ENCODE measurements at regions not wholly inside any gene's neighbourhood (a gene's known extent, or its start where the extent isn't known, plus 50 kb on each side); places are given as distances from the start of the nearest gene placed in this dataset.

DNA sequence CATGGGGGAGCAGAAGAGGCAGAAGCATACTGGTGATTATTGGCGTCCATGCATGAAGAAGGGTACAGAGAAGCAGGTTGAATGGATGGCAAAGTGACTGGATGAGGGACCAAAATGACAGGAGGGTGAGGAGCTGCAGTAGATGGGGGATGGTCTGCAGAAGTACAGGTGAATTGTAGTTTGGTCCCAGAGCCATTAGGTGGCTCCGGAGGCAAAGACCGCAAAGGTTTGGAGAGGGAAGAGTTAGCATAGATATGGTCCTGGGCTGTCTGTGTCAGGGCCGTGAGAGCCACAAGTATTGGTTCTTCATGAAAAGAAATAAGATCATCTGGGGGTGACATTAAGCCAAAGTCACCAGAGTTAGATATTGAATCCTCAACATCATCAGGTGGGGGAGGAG, 59.0 kb upstream of the ZNF726 start:
- intact Hi-C loops (cut with DNase I): no loop called here

DNA sequence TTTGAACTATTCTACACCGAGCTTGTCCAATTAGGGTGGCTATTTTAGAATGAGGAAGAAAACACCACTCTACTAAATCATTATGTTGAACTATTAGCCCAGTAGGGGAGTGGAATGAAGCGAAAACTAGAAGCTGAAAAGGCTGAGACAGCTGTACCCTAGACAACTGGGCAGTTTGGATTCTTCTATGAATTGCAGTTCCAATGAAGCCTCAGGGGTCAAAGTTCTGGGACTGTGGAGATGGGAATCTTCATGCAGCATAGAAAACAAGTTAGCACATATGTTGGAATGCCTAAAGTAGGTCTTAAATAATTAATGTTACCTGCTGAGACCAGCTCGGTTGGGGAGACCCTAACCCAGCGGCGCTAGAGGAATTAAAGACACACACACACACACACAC, 62.7 kb upstream of the ZNF726 start:
- intact Hi-C loops (cut with DNase I): no loop called here
- DNase-seq: no peak

More for the DNA sequence above, 59.0 kb upstream of the ZNF726 start:
- no peak for DNase-seq

DNA sequence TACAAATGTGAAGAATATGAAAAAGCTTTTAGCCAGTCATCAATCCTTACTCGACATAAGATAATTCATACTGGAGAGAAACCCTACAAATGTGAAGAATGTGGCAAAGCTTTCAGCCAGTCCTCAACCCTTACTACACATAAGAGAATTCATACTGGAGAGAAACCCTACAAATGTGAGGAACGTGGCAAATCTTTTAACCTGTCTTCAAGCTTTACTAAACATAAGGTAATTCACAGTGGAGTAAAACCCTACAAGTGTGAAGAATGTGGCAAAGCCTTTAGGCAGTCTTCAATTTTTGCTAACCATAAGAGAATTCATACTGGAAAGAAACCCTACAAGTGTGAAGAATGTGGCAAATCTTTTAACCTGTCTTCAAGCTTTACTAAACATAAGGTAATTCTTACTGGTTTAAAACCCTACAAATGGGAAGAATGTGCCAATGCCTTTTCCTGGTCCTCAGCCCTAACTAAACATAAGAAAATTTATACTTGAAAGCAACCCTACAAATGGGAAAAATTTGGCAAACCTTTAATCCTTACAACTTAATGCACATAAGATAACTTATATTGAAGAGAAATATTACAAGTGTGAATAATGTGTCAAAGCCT, 74.1 kb upstream of the ZNF681 start:
- DNase-seq: no peak
- intact Hi-C loops (cut with DNase I): no loop called here

DNA sequence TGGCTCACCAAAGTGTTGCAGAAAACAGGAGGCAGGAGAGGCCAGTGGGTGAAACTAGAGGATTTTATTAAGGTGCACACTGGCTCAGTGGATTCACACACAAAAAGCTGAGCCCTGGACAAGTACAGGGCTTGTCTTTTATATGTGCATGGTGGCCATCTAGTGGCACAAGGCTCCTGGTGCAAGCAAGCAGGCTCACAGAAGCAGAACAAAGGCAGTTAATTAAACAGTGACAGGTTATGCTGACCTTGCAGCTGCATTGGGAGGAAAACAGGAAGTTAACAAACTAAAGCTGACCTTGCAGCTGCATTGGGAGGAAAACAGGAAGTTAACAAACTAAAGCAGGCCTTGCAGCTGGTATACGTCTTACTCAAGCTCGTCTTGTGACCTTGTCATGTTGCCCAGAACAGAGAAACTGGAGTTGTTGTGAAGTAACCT, 65.3 kb upstream of the ZNF681 start:
- DNase-seq: no peak
- intact Hi-C loops (cut with DNase I): no loop called here

DNA sequence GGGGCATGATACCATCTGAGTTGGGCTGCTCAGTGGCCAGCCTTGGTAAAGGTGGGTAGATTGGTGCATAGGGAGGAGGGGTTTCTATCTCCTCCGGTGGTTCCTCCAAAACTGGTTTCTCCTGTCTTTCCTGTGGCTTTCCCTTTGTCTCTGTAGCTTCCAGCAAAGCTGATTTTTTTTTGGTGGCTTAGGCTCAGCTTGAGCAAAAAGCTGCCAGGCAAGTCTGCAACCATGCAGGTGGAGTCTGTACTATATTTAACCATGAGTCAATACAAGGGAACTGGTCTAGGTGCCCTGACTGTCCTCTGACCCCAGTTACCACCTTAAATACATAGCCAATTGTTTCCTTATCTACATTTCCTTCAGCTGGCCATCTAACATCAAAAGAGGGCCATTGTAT, 64.0 kb upstream of the ZNF681 start:
- intact Hi-C loops (cut with DNase I): no loop called here
- DNase-seq: no peak

DNA sequence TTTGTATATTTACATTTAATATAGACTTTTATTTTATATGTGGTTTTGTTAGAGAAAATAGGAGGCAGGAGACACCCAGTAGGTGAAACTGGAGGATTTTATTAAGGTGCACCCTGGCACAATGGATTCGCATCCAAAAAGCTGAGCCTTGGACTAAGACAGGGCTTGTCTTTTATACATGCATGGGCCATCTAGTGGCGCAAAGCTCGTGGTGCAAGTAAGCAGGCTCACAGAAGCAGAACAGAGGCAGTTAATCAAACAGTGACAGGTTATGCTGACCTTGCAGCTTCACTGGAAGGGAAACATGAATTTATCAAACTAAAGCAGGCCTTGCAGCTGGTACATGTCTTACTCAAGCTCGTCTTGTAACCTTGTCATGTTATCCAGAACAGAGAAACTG, 58.8 kb upstream of the ZNF681 start:
- peak in 2 of 10 donors; percentile 3 to 8 for DNase-seq
- intact Hi-C loops (cut with DNase I): no loop called here

DNA sequence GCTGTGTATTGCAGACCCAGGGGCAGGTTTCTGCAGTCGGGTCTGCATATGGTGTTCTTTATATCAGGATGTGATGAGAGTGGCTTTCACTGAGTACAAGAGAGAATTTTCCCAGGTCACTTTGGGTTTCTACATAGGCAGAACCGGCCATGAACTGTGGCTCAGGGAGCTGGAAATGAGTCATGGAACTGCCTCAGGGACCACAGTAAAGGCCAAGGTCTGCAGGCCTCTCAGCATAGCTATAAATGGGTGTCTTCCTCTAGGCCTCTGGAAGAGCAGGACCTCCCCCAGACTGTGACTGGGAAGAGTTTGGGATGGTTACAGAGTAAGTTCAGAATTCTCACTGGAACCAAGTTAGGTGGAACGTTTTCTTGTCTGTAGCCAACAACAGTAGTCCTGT, 51.8 kb upstream of the ZNF681 start:
- intact Hi-C loops (cut with DNase I): no loop called here
- DNase-seq: no peak
